Astrocyte of the spinal cord (primary cell): ENCODE measurements at regions not wholly inside any gene's neighbourhood (a gene's known extent, or its start where the extent isn't known, plus 50 kb on each side); places are given as distances from the start of the nearest gene placed in this dataset.

ENCODE experiments used
- DNase-seq: peaks from one replicate; pipeline ENCODE4 v3.0.0; 2011; ENCODE audit warnings: low read depth, low spot score
- H3K4me3 ChIP-seq: 2 replicates; pipeline ENCODE4 v1.5.1; 2011; ENCODE audit warnings: low read depth, mild to moderate bottlenecking, low read length, moderate library complexity
- CTCF ChIP-seq: IDR thresholded peaks from 2 replicates; pipeline ENCODE4 v1.5.1; 2012; ENCODE audit warnings: low read depth, mild to moderate bottlenecking, low read length, inconsistent platforms
- in situ Hi-C: cut with HindIII; loops from 2 replicates; pipeline ENCODE4 v1.10.0; 2017; ENCODE audit warnings: low sequenced_read_pairs

- H3K4me3 ChIP-seq = no peak overlapping the region
- DNase-seq = no peak
- in situ Hi-C loops = no loop called here
- no peak for TF ChIP-seq CTCF
Observed at GRCh38 chr2:60400462-60401246, 152.8 kb downstream of the BCL11A start.

GRCh38 chr2:60394463-60394862 is 159.0 kb downstream of the BCL11A start:
- TF ChIP-seq CTCF = no peak
- no peak overlapping the region for H3K4me3 ChIP-seq
- in situ Hi-C loops = no loop called here
- no peak for DNase-seq

- in situ Hi-C loops = no loop called here
- DNase-seq = no peak
- no peak overlapping the region for H3K4me3 ChIP-seq
- no peak for TF ChIP-seq CTCF
Observed at GRCh38 chr2:60391649-60392375, 161.6 kb downstream of the BCL11A start.

GRCh38 chr2:60391230-60391629 is 162.2 kb downstream of the BCL11A start:
- no peak overlapping the region for H3K4me3 ChIP-seq
- no peak for DNase-seq
- TF ChIP-seq CTCF = no peak
- in situ Hi-C loops = no loop called here

GRCh38 chr2:60386436-60386835 is 167.0 kb downstream of the BCL11A start:
- H3K4me3 ChIP-seq = no peak overlapping the region
- TF ChIP-seq CTCF = no peak
- in situ Hi-C loops = no loop called here
- DNase-seq = no peak

- in situ Hi-C loops = no loop called here
- TF ChIP-seq CTCF = no peak
- H3K4me3 ChIP-seq = no peak overlapping the region
- DNase-seq = no peak
Observed at GRCh38 chr2:60385648-60386047, 167.8 kb downstream of the BCL11A start.
